PC-9 (cell line): ENCODE measurements at regions not wholly inside any gene's neighbourhood (a gene's known extent, or its start where the extent isn't known, plus 50 kb on each side); places are given as distances from the start of the nearest gene placed in this dataset.

ENCODE experiments used
- BruUV-seq: library from RNA; stranded (reverse); fragments of 400-500 nt; replicated peaks from 2 replicates; lab custom pipeline; 2021; lab: Mats Ljungman, UMichigan
- CTCF ChIA-PET: fragments of 300-600 bp; sonication (Branson Sonifier 250); formaldehyde crosslinking; loops from one replicate; lab custom pipeline; 2022; ENCODE audit warnings: antibody characterized with exemption; lab: Charles Lee
- POLR2A ChIA-PET: fragments of 300-600 bp; sonication (Branson Sonifier 250); formaldehyde crosslinking; loops from one replicate; lab custom pipeline; 2022; ENCODE audit warnings: antibody characterized with exemption; ENCODE audit not compliant: unreplicated experiment; lab: Charles Lee
- DNase-seq, 2 experiments: peaks; one replicate each; pipeline versions ENCODE4 v3.0.0 to v3.0.0-alpha.2; 2015 to 2022; ENCODE audit warnings: mixed read lengths in 1 of 2
- H2AFZ ChIP-seq: fragments of 200-600 bp; sonication (generic); 2 replicates; pipeline ENCODE4 v1.8.1; 2017; ENCODE audit warnings: antibody characterized with exemption
- H3F3A ChIP-seq: fragments of 200-600 bp; sonication (generic); 2 replicates; pipeline ENCODE4 v1.8.1; 2017; ENCODE audit warnings: antibody characterized with exemption, mild to moderate bottlenecking, low read depth; ENCODE audit not compliant: insufficient read depth
- H3K27ac ChIP-seq: fragments of 200-600 bp; sonication (generic); 2 replicates; pipeline ENCODE4 v1.6.1; 2016; ENCODE audit warnings: mixed run types
- H3K27me3 ChIP-seq: fragments of 200-600 bp; sonication (generic); 2 replicates; pipeline ENCODE4 v1.6.1; 2016; ENCODE audit warnings: low read depth, mixed run types; ENCODE audit not compliant: insufficient read depth
- H3K36me3 ChIP-seq: fragments of 200-600 bp; sonication (generic); 2 replicates; pipeline ENCODE4 v1.6.1; 2016; ENCODE audit warnings: low read depth, mixed run types
- H3K4me1 ChIP-seq: fragments of 200-600 bp; sonication (generic); replicated peaks from 2 replicates; pipeline ENCODE4 v1.6.1; 2016; ENCODE audit warnings: mixed run types; ENCODE audit not compliant: insufficient read depth
- H3K4me2 ChIP-seq: fragments of 200-600 bp; sonication (generic); 2 replicates; pipeline ENCODE4 v1.6.1; 2017; ENCODE audit warnings: mixed run types
- H3K4me3 ChIP-seq: fragments of 200-600 bp; sonication (generic); 2 replicates; pipeline ENCODE4 v1.6.1; 2016; ENCODE audit warnings: mixed run types
- H3K79me2 ChIP-seq: fragments of 200-600 bp; sonication (generic); 2 replicates; pipeline ENCODE4 v1.6.1; 2017; ENCODE audit warnings: low read depth, mixed run types
- H3K9me2 ChIP-seq: fragments of 200-600 bp; sonication (generic); 2 replicates; pipeline ENCODE4 v1.8.1; 2017; ENCODE audit warnings: mild to moderate bottlenecking; ENCODE audit not compliant: insufficient read depth
- H3K9me3 ChIP-seq: fragments of 200-600 bp; sonication (generic); 2 replicates; pipeline ENCODE4 v1.8.1; 2016; ENCODE audit warnings: low read depth; ENCODE audit not compliant: insufficient read depth
- H4K20me1 ChIP-seq: fragments of 200-600 bp; sonication (generic); 2 replicates; pipeline ENCODE4 v1.8.1; 2017; ENCODE audit not compliant: insufficient read depth
- CTCF ChIP-seq: fragments of 200-600 bp; sonication (generic); conservative IDR thresholded peaks from 2 replicates; pipeline ENCODE4 v1.6.1; 2017; ENCODE audit warnings: mixed run types, antibody characterized with exemption, mild to moderate bottlenecking, moderate library complexity
- EZH2 ChIP-seq: fragments of 200-600 bp; sonication (generic); IDR thresholded peaks from 2 replicates; pipeline ENCODE4 v1.8.0; 2017; ENCODE audit warnings: antibody characterized with exemption, low read depth
- intact Hi-C: fragments of 100-400 bp; cut with micrococcal nuclease; formaldehyde crosslinking; loops from one replicate; pipeline ENCODE4 v1.10.0; 2022; ENCODE audit not compliant: unreplicated experiment

GRCh38 chr13:48165063-48165462, 67.9 kb upstream of the ITM2B start:
- no TSS peak for BruUV-seq
- no peaks in the 10 kb centered on the region for H3K4me1 ChIP-seq
- CTCF ChIA-PET, result no interaction called here
- POLR2A ChIA-PET, result no interaction called here
- H3K9me3 ChIP-seq, result no peaks in the 10 kb centered on the region
- no peaks in the 10 kb centered on the region for H3F3A ChIP-seq
- no peaks in the 10 kb centered on the region; the same call in 1 of the 2 replicates for H4K20me1 ChIP-seq
- H3K4me3 ChIP-seq, result no peak overlapping the region
- no peaks in the 10 kb centered on the region for H3K79me2 ChIP-seq
- H3K27me3 ChIP-seq, result no peaks in the 10 kb centered on the region
- TF ChIP-seq EZH2 (no peak), CTCF (no peak)
- no peak overlapping the region for H2AFZ ChIP-seq
- H3K36me3 ChIP-seq, result no peaks in the 10 kb centered on the region
- H3K4me2 ChIP-seq, result no peak overlapping the region
- no peaks in the 10 kb centered on the region for H3K9me2 ChIP-seq
- intact Hi-C loops, result no loop called here
- no peak for DNase-seq
- H3K27ac ChIP-seq, result no peak overlapping the region

GRCh38 chr13:48163061-48163460, 68.2 kb upstream of the MED4 start:
- Histone ChIP-seq H3K9me3 (no peaks in the 10 kb centered on the region), H3K4me2 (no peak overlapping the region), H3K27ac (no peak overlapping the region), H4K20me1 (no peaks in the 10 kb centered on the region), H3K4me3 (no peak overlapping the region), H3K27me3 (no peaks in the 10 kb centered on the region), H3K79me2 (no peaks in the 10 kb centered on the region), H3K36me3 (no peaks in the 10 kb centered on the region), H3K9me2 (no peaks in the 10 kb centered on the region), H3F3A (no peaks in the 10 kb centered on the region), H3K4me1 (no peaks in the 10 kb centered on the region), H2AFZ (no peak overlapping the region)
- POLR2A ChIA-PET, result no interaction called here
- BruUV-seq, result no TSS peak
- CTCF ChIA-PET, result no interaction called here
- intact Hi-C loops, result no loop called here
- TF ChIP-seq EZH2, result no peak
- TF ChIP-seq CTCF, result no peak
- no peak for DNase-seq

GRCh38 chr13:48162217-48162616, 67.3 kb upstream of the MED4 start:
- CTCF ChIA-PET, result no interaction called here

More at GRCh38 chr13:48162217-48162616, 67.3 kb upstream of the MED4 start:
- Histone ChIP-seq H3F3A (no peaks in the 10 kb centered on the region), H3K4me1 (no peaks in the 10 kb centered on the region), H2AFZ (no peak overlapping the region), H3K27me3 (no peaks in the 10 kb centered on the region), H3K9me2 (no peaks in the 10 kb centered on the region), H3K27ac (no peak overlapping the region), H3K36me3 (no peaks in the 10 kb centered on the region), H3K4me3 (no peak overlapping the region), H3K4me2 (no peak overlapping the region), H3K9me3 (no peaks in the 10 kb centered on the region), H3K79me2 (no peaks in the 10 kb centered on the region), H4K20me1 (no peaks in the 10 kb centered on the region)
- DNase-seq, result no peak
- TF ChIP-seq CTCF, result no peak
- POLR2A ChIA-PET, result interaction anchor here (0.5 kb wide), 1 partner anchor 1274 kb away, joined by 3 read pairs; no protein-coding TSS in a partner anchor
- BruUV-seq, result no TSS peak
- intact Hi-C loops, result no loop called here
